Prostate gland (tissue), 2 donors: ENCODE measurements at regions not wholly inside any gene's neighbourhood (a gene's known extent, or its start where the extent isn't known, plus 50 kb on each side); places are given as distances from the start of the nearest gene placed in this dataset.

Experiments used
- POLR2A ChIP-seq: fragments of 450-650 bp; IDR thresholded peaks from one replicate; pipeline ENCODE4 v1.6.1; 2016; ENCODE audit warnings: antibody characterized with exemption, mild to moderate bottlenecking
- TF ChIP-seq, protein P1 (sequence below), 4 experiments: fragments of 200-600 bp in 2 of 4; fragments of 450-650 bp in 2 of 4; sonication (generic) in 2 of 4; IDR thresholded peaks; 1 replicate in 3 of 4; 2 replicates in 1 of 4; pipeline ENCODE4 v1.5.1; 2016 to 2019; ENCODE audit warnings: antibody characterized with exemption in 4 of 4, mild to moderate bottlenecking in 2 of 4, moderate library complexity in 2 of 4

- no peak for TF ChIP-seq POLR2A
- TF ChIP-seq, protein P1, sequence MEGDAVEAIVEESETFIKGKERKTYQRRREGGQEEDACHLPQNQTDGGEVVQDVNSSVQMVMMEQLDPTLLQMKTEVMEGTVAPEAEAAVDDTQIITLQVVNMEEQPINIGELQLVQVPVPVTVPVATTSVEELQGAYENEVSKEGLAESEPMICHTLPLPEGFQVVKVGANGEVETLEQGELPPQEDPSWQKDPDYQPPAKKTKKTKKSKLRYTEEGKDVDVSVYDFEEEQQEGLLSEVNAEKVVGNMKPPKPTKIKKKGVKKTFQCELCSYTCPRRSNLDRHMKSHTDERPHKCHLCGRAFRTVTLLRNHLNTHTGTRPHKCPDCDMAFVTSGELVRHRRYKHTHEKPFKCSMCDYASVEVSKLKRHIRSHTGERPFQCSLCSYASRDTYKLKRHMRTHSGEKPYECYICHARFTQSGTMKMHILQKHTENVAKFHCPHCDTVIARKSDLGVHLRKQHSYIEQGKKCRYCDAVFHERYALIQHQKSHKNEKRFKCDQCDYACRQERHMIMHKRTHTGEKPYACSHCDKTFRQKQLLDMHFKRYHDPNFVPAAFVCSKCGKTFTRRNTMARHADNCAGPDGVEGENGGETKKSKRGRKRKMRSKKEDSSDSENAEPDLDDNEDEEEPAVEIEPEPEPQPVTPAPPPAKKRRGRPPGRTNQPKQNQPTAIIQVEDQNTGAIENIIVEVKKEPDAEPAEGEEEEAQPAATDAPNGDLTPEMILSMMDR (IDR thresholded peaks at IDR 0.05) = no peak
Measured at GRCh38 chr4:19924761-19925160, 326.9 kb upstream of the SLIT2 start.
